Smooth muscle cell (in vitro differentiated cells): ENCODE measurements at regions not wholly inside any gene's neighbourhood (a gene's known extent, or its start where the extent isn't known, plus 50 kb on each side); places are given as distances from the start of the nearest gene placed in this dataset.

Experiments
- DNase-seq: peaks from one replicate; lab custom pipeline; 2025; ENCODE audit not compliant: unreplicated experiment; lab: John Stamatoyannopoulos, UW
- H2AFZ ChIP-seq: fragments of 200-600 bp; sonication (generic); 2 replicates; pipeline ENCODE4 v1.6.0; 2016; ENCODE audit warnings: antibody characterized with exemption, low read depth, mild to moderate bottlenecking
- H3F3A ChIP-seq: fragments of 200-600 bp; sonication (generic); 2 replicates; pipeline ENCODE4 v1.6.0; 2017; ENCODE audit warnings: antibody characterized with exemption, low read depth
- H3K27ac ChIP-seq: fragments of 200-600 bp; sonication (generic); 2 replicates; pipeline ENCODE4 v1.5.1; 2016; ENCODE audit warnings: low read depth, mild to moderate bottlenecking
- H3K27me3 ChIP-seq: fragments of 200-600 bp; sonication (generic); 2 replicates; pipeline ENCODE4 v1.6.1; 2016; ENCODE audit warnings: low read depth, mild to moderate bottlenecking
- H3K36me3 ChIP-seq: fragments of 200-600 bp; sonication (generic); 2 replicates; pipeline ENCODE4 v1.5.1; 2016; ENCODE audit warnings: low read depth
- H3K4me1 ChIP-seq: fragments of 200-600 bp; sonication (generic); 2 replicates; pipeline ENCODE4 v1.5.1; 2016; ENCODE audit warnings: low read depth
- H3K4me2 ChIP-seq: fragments of 200-600 bp; sonication (generic); 2 replicates; pipeline ENCODE4 v1.6.0; 2016; ENCODE audit warnings: mild to moderate bottlenecking
- H3K4me3 ChIP-seq: fragments of 200-600 bp; sonication (generic); 2 replicates; pipeline ENCODE4 v1.5.1; 2016; ENCODE audit warnings: mild to moderate bottlenecking
- H3K79me2 ChIP-seq: fragments of 200-600 bp; sonication (generic); 2 replicates; pipeline ENCODE4 v1.6.0; 2016; ENCODE audit warnings: low read depth, mild to moderate bottlenecking
- H3K9ac ChIP-seq: fragments of 200-600 bp; sonication (generic); 2 replicates; pipeline ENCODE4 v1.6.0; 2016; ENCODE audit warnings: low read depth
- H3K9me3 ChIP-seq: fragments of 200-600 bp; sonication (generic); replicated peaks from 2 replicates; pipeline ENCODE4 v1.5.1; 2016; ENCODE audit warnings: low read depth
- H4K20me1 ChIP-seq: fragments of 200-600 bp; sonication (generic); 2 replicates; pipeline ENCODE4 v1.6.0; 2016; ENCODE audit warnings: low read depth
- WGBS: methylation state at CpG from one replicate; pipeline ENCODE4 v1.1.7; 2016; ENCODE audit warnings: low lambda C conversion rate; 5-methylcytosine and 5-hydroxymethylcytosine counted together
- TF ChIP-seq, protein P1 (sequence below): fragments of 200-600 bp; sonication (generic); IDR thresholded peaks from 2 replicates; pipeline ENCODE4 v1.5.1; 2017; ENCODE audit warnings: borderline replicate concordance, mild to moderate bottlenecking, antibody characterized with exemption; ENCODE audit not compliant: insufficient read depth, poor library complexity, severe bottlenecking

DNA sequence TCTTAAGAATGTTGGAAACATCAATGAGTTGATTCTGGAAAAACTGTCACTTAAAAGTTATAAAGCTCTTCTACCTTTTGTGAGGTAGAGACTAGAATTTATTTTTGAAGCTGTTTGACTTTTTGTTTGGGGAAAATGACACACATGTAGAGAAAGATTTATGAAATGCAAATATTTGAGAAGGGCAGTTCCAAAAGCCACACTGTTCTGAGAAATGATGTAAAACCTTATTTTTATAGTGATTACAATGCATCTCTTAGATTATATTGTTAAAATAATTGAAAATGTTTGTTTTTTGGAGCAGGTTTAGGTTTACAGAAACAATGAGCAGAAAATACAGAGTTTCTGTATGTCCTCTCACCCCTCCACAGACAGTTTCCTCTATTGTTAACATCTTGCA is 116.1 kb upstream of the CMC1 start:
- TF ChIP-seq, protein P1, sequence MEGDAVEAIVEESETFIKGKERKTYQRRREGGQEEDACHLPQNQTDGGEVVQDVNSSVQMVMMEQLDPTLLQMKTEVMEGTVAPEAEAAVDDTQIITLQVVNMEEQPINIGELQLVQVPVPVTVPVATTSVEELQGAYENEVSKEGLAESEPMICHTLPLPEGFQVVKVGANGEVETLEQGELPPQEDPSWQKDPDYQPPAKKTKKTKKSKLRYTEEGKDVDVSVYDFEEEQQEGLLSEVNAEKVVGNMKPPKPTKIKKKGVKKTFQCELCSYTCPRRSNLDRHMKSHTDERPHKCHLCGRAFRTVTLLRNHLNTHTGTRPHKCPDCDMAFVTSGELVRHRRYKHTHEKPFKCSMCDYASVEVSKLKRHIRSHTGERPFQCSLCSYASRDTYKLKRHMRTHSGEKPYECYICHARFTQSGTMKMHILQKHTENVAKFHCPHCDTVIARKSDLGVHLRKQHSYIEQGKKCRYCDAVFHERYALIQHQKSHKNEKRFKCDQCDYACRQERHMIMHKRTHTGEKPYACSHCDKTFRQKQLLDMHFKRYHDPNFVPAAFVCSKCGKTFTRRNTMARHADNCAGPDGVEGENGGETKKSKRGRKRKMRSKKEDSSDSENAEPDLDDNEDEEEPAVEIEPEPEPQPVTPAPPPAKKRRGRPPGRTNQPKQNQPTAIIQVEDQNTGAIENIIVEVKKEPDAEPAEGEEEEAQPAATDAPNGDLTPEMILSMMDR: no peak
- DNase-seq: no peak
- Histone ChIP-seq H3K4me3 (no peak overlapping the region), H3K27me3 (no peaks in the 10 kb centered on the region), H3K36me3 (no peaks in the 10 kb centered on the region), H3K27ac (no peak overlapping the region), H3K79me2 (no peaks in the 10 kb centered on the region), H3K4me2 (no peak overlapping the region), H2AFZ (no peak overlapping the region), H3K9me3 (no peaks in the 10 kb centered on the region), H3F3A (no peaks in the 10 kb centered on the region), H3K4me1 (no peaks in the 10 kb centered on the region), H3K9ac (no peak overlapping the region), H4K20me1 (no peaks in the 10 kb centered on the region)

DNA sequence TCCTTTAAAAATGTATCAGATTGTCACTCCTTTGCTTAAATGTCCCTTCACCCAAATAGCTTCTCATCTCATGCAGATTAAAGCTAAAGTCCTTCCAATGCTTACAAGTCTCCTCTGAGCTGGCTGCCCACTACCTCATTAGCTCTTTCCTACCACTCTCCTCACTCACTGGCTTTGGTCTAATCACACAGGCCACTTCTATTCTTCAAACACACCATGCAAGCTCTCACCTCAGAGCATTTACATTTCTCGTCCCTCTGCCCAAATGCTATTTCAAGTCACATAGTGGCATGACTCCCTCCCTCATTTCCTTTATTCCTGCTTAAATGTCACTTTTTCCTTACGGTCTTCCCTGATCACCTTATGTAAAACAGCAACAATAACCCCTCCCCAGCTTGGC is 110.6 kb upstream of the CMC1 start:
- Histone ChIP-seq H3K4me1 (no peaks in the 10 kb centered on the region), H3K36me3 (no peaks in the 10 kb centered on the region), H3K27ac (no peak overlapping the region), H3F3A (no peaks in the 10 kb centered on the region), H3K9me3 (no peaks in the 10 kb centered on the region), H3K27me3 (no peaks in the 10 kb centered on the region), H3K79me2 (no peaks in the 10 kb centered on the region), H2AFZ (no peak overlapping the region), H3K4me3 (no peak overlapping the region), H3K9ac (no peak overlapping the region), H4K20me1 (no peaks in the 10 kb centered on the region), H3K4me2 (no peak overlapping the region)
- 83% methylated on average over 2 of the region's 2 CpGs for WGBS
- TF ChIP-seq, protein P1: no peak
- no peak for DNase-seq

DNA sequence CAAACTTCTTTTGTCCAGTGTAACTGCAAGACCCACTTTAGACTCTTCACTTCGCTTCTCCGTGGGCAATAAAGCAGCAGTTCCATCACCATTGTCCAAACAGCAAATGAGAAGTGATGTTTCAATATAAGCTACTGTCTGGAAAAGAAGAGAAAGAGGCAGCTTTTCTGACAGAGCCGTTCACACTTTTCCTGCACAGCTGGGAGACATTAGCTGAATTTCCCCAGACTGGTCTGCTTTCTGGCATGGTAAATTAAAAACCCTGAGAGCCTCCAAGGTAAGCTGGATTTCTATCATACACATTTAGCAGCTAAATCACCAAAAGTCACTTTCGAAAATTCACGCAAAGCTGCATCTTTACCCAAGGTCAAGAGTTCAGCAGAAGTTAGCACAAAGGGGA is 108.5 kb upstream of the CMC1 start:
- no peak for DNase-seq
- Histone ChIP-seq H3K9me3 (no peaks in the 10 kb centered on the region), H3K36me3 (no peaks in the 10 kb centered on the region), H3K4me1 (no peaks in the 10 kb centered on the region), H3F3A (no peaks in the 10 kb centered on the region), H3K27ac (no peak overlapping the region), H3K4me3 (no peak overlapping the region), H3K9ac (no peak overlapping the region), H4K20me1 (no peaks in the 10 kb centered on the region), H2AFZ (no peak overlapping the region), H3K27me3 (peaks cover 3% of the 10 kb centered on the region), H3K4me2 (no peak overlapping the region), H3K79me2 (no peaks in the 10 kb centered on the region)
- TF ChIP-seq, protein P1: no peak
- 90% methylated on average over 5 of the region's 5 CpGs for WGBS

DNA sequence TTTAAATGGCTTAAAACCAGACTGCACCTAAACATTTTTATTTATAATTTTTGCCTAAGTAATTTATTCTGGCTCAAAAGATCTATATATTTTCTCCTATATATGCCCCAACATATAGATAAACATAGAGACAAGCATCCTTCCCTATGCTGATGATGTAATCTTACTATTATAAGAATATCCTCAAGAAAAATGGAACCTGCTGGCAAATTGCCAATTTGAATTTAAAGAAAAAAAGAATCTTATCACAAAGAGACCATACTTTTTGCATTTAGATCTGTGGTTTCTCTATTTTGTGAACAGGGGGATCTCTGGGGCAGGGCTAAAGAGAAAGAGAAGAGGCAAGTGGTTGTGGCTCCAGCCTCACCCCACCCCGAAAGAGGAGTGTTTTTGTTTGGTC is 107.2 kb upstream of the CMC1 start:
- H3K9ac ChIP-seq: no peak overlapping the region
- H3K27me3 ChIP-seq: peaks cover 3% of the 10 kb centered on the region
- DNase-seq: no peak
- no peaks in the 10 kb centered on the region for H3K79me2 ChIP-seq
- no peaks in the 10 kb centered on the region for H3K4me1 ChIP-seq
- TF ChIP-seq, protein P1: no peak
- no peaks in the 10 kb centered on the region for H3K9me3 ChIP-seq
- H3K27ac ChIP-seq: no peak overlapping the region
- H3F3A ChIP-seq: no peaks in the 10 kb centered on the region
- H3K4me2 ChIP-seq: no peak overlapping the region
- 74% methylated on average over 1 of the region's 1 CpG for WGBS
- H2AFZ ChIP-seq: no peak overlapping the region
- H3K36me3 ChIP-seq: no peaks in the 10 kb centered on the region
- H3K4me3 ChIP-seq: no peak overlapping the region
- H4K20me1 ChIP-seq: no peaks in the 10 kb centered on the region
